Panc1 (cell line): ENCODE measurements at regions not wholly inside any gene's neighbourhood (a gene's known extent, or its start where the extent isn't known, plus 50 kb on each side); places are given as distances from the start of the nearest gene placed in this dataset.
"Not testable (repeated sequence)": the region's sequence is repeated elsewhere in the genome, so short reads cannot be mapped to it uniquely, and the experiment has no call there.

Experiments used
- ATAC-seq: fragments of 200-7000 bp; cut with Tn5 transposase; 2 replicates; pipeline ENCODE4 v1.9.1; 2020; ENCODE audit warnings: mild to moderate bottlenecking, moderate library complexity
- BruUV-seq: library from RNA; stranded (reverse); fragments of 400-500 nt; replicated peaks from 2 replicates; lab custom pipeline; 2021; lab: Mats Ljungman, UMichigan
- CTCF ChIA-PET: fragments of 300-600 bp; sonication (Branson Sonifier 250); formaldehyde crosslinking; loops from one replicate; lab custom pipeline; 2022; ENCODE audit warnings: antibody characterized with exemption; lab: Charles Lee
- POLR2A ChIA-PET: fragments of 300-600 bp; sonication (Branson Sonifier 250); formaldehyde crosslinking; loops from one replicate; lab custom pipeline; 2022; ENCODE audit warnings: antibody characterized with exemption; lab: Charles Lee
- DNase-seq: peaks from one replicate; pipeline ENCODE4 v3.0.0-alpha.2; 2010; ENCODE audit warnings: low read depth, low spot score
- H3K27ac ChIP-seq: 2 replicates; pipeline ENCODE4 v1.5.1; 2011; ENCODE audit warnings: mild to moderate bottlenecking, low read length, inconsistent platforms
- H3K27me3 ChIP-seq: fragments of 200-500 bp; sonication (Bioruptor generic); 2 replicates; pipeline ENCODE4 v1.6.0; 2014; ENCODE audit warnings: low read length, inconsistent platforms; ENCODE audit not compliant: control insufficient read depth, insufficient read depth
- H3K36me3 ChIP-seq: fragments of 200-500 bp; sonication (Bioruptor generic); 2 replicates; pipeline ENCODE4 v1.5.1; 2014; ENCODE audit warnings: inconsistent platforms, mild to moderate bottlenecking, low read length, moderate library complexity; ENCODE audit not compliant: control insufficient read depth, insufficient read depth
- H3K4me1 ChIP-seq: 2 replicates; pipeline ENCODE4 v1.5.1; 2011; ENCODE audit warnings: inconsistent platforms, mild to moderate bottlenecking, low read length, moderate library complexity; ENCODE audit not compliant: control insufficient read depth, insufficient read depth
- H3K4me3 ChIP-seq, 2 experiments: 2 replicates each; pipeline ENCODE4 v1.5.1; 2011 to 2012; ENCODE audit warnings: low read depth in 2 of 2, low read length in 2 of 2, mild to moderate bottlenecking in 2 of 2, inconsistent platforms in 1 of 2, moderate library complexity in 1 of 2
- H3K9me3 ChIP-seq: fragments of 200-500 bp; sonication (Bioruptor generic); 2 replicates; pipeline ENCODE4 v1.5.1; 2014; ENCODE audit warnings: low read depth, mild to moderate bottlenecking, inconsistent platforms, low read length, moderate library complexity; ENCODE audit not compliant: control insufficient read depth, insufficient read depth
- POLR2AphosphoS5 ChIP-seq: IDR thresholded peaks from 2 replicates; pipeline ENCODE4 v1.6.1; 2012; ENCODE audit warnings: mild to moderate bottlenecking, low read depth, low read length, moderate library complexity
- SIN3A ChIP-seq: IDR thresholded peaks from 2 replicates; pipeline ENCODE4 v1.6.1; 2012; ENCODE audit warnings: low read depth, mild to moderate bottlenecking, low read length, moderate library complexity, borderline replicate concordance; ENCODE audit not compliant: insufficient read depth
- TCF7L2 ChIP-seq: IDR thresholded peaks from 2 replicates; pipeline ENCODE4 v1.6.1; 2011; ENCODE audit warnings: mild to moderate bottlenecking, low read depth, low read length, inconsistent platforms
- in situ Hi-C: cut with HindIII; loops from 2 replicates; pipeline ENCODE4 v1.10.0; 2016; ENCODE audit warnings: low sequenced_read_pairs, low pct_unique_long_range_greater_than_20kb
- intact Hi-C: fragments of 100-400 bp; cut with micrococcal nuclease; formaldehyde crosslinking; loops from one replicate; pipeline ENCODE4 v1.10.0; 2022; ENCODE audit not compliant: unreplicated experiment
- TF ChIP-seq, protein P1 (sequence below), 2 experiments: IDR thresholded peaks; 2 replicates each; pipeline ENCODE4 v1.6.1; 2011 to 2012; ENCODE audit warnings: low read depth in 2 of 2, control low read depth in 1 of 2, low read length in 1 of 2, mild to moderate bottlenecking in 1 of 2, moderate library complexity in 1 of 2; ENCODE audit not compliant: insufficient read depth in 1 of 2
- TF ChIP-seq, protein P2 (sequence below): fragments of 450-650 bp; IDR thresholded peaks from 2 replicates; pipeline ENCODE4 v1.5.1; 2017; ENCODE audit warnings: mild to moderate bottlenecking

GRCh38 chr12:62194616-62195015 lies 65.6 kb upstream of the USP15 start:
- no peak for DNase-seq
- in situ Hi-C loops = no loop called here
- POLR2A ChIA-PET = no interaction called here

GRCh38 chr12:62196146-62196545 lies 64.1 kb upstream of the USP15 start:
- in situ Hi-C loops (no loop called here), intact Hi-C loops (loop anchor here (10.0 kb wide), 1 partner anchor 171 kb away; no protein-coding TSS in a partner anchor)
- TF ChIP-seq, protein P1, sequence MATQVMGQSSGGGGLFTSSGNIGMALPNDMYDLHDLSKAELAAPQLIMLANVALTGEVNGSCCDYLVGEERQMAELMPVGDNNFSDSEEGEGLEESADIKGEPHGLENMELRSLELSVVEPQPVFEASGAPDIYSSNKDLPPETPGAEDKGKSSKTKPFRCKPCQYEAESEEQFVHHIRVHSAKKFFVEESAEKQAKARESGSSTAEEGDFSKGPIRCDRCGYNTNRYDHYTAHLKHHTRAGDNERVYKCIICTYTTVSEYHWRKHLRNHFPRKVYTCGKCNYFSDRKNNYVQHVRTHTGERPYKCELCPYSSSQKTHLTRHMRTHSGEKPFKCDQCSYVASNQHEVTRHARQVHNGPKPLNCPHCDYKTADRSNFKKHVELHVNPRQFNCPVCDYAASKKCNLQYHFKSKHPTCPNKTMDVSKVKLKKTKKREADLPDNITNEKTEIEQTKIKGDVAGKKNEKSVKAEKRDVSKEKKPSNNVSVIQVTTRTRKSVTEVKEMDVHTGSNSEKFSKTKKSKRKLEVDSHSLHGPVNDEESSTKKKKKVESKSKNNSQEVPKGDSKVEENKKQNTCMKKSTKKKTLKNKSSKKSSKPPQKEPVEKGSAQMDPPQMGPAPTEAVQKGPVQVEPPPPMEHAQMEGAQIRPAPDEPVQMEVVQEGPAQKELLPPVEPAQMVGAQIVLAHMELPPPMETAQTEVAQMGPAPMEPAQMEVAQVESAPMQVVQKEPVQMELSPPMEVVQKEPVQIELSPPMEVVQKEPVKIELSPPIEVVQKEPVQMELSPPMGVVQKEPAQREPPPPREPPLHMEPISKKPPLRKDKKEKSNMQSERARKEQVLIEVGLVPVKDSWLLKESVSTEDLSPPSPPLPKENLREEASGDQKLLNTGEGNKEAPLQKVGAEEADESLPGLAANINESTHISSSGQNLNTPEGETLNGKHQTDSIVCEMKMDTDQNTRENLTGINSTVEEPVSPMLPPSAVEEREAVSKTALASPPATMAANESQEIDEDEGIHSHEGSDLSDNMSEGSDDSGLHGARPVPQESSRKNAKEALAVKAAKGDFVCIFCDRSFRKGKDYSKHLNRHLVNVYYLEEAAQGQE (IDR thresholded peaks at IDR 0.05; ENCODE audit: insufficient read depth in 1 of 2, low read depth in 2 of 2, low read length in 1 of 2) = no peak
- TF ChIP-seq TCF7L2 (no peak), SIN3A (no peak), POLR2AphosphoS5 (no peak)
- TF ChIP-seq, protein P2, sequence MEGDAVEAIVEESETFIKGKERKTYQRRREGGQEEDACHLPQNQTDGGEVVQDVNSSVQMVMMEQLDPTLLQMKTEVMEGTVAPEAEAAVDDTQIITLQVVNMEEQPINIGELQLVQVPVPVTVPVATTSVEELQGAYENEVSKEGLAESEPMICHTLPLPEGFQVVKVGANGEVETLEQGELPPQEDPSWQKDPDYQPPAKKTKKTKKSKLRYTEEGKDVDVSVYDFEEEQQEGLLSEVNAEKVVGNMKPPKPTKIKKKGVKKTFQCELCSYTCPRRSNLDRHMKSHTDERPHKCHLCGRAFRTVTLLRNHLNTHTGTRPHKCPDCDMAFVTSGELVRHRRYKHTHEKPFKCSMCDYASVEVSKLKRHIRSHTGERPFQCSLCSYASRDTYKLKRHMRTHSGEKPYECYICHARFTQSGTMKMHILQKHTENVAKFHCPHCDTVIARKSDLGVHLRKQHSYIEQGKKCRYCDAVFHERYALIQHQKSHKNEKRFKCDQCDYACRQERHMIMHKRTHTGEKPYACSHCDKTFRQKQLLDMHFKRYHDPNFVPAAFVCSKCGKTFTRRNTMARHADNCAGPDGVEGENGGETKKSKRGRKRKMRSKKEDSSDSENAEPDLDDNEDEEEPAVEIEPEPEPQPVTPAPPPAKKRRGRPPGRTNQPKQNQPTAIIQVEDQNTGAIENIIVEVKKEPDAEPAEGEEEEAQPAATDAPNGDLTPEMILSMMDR = no peak
- DNase-seq (no peak), ATAC-seq (no peak)
- H3K36me3 ChIP-seq = no peaks in the 10 kb centered on the region
- CTCF ChIA-PET = no interaction called here
- no peaks in the 10 kb centered on the region for H3K9me3 ChIP-seq
- no peak overlapping the region for H3K4me3 ChIP-seq
- H3K27me3 ChIP-seq = peaks cover 7% of the 10 kb centered on the region; the same call in 1 of the 2 replicates
- no peak overlapping the region for H3K27ac ChIP-seq
- no TSS peak for BruUV-seq
- POLR2A ChIA-PET = no interaction called here
- peaks cover 3% of the 10 kb centered on the region; the same call in 1 of the 2 replicates for H3K4me1 ChIP-seq

More at GRCh38 chr12:62194616-62195015, 65.6 kb upstream of the USP15 start:
- TF ChIP-seq, protein P1 (IDR thresholded peaks at IDR 0.05; ENCODE audit: insufficient read depth in 1 of 2, low read depth in 2 of 2, low read length in 1 of 2) = no peak
- TF ChIP-seq POLR2AphosphoS5 (no peak), TCF7L2 (no peak), SIN3A (no peak)
- TF ChIP-seq, protein P2 = no peak
- CTCF ChIA-PET = no interaction called here
- Histone ChIP-seq H3K4me1 (peaks cover 3% of the 10 kb centered on the region; the same call in 1 of the 2 replicates), H3K27me3 (peaks cover 10% of the 10 kb centered on the region), H3K4me3 (no peak overlapping the region), H3K36me3 (no peaks in the 10 kb centered on the region), H3K27ac (no peak overlapping the region), H3K9me3 (no peaks in the 10 kb centered on the region)
- intact Hi-C loops = loop anchor here (10.0 kb wide), 1 partner anchor 170 kb away; no protein-coding TSS in a partner anchor
- no peak for ATAC-seq
- no TSS peak for BruUV-seq

- H3K4me1 ChIP-seq, BruUV-seq, H3K4me3 ChIP-seq, ATAC-seq, DNase-seq, intact Hi-C loops, H3K27ac ChIP-seq, H3K27me3 ChIP-seq, in situ Hi-C loops, H3K9me3 ChIP-seq, POLR2A ChIA-PET, H3K36me3 ChIP-seq, CTCF ChIA-PET: not testable (repeated sequence)
Observed at GRCh38 chr12:62202861-62203260, 57.3 kb upstream of the USP15 start.
